GM19043 (cell line): ENCODE measurements at regions not wholly inside any gene's neighbourhood (a gene's known extent, or its start where the extent isn't known, plus 50 kb on each side); places are given as distances from the start of the nearest gene placed in this dataset.
"Not testable (repeated sequence)": the region's sequence is repeated elsewhere in the genome, so short reads cannot be mapped to it uniquely, and the experiment has no call there.

Source experiments
- ATAC-seq: cut with Tn5 transposase; IDR thresholded peaks from one replicate; pipeline ENCODE4 v1.9.1; 2021; ENCODE audit warnings: low read depth; ENCODE audit not compliant: unreplicated experiment

GRCh38 chr21:8455279-8456128 lies 2065.9 kb upstream of the TPTE start:
- not testable (repeated sequence) for ATAC-seq

DNA sequence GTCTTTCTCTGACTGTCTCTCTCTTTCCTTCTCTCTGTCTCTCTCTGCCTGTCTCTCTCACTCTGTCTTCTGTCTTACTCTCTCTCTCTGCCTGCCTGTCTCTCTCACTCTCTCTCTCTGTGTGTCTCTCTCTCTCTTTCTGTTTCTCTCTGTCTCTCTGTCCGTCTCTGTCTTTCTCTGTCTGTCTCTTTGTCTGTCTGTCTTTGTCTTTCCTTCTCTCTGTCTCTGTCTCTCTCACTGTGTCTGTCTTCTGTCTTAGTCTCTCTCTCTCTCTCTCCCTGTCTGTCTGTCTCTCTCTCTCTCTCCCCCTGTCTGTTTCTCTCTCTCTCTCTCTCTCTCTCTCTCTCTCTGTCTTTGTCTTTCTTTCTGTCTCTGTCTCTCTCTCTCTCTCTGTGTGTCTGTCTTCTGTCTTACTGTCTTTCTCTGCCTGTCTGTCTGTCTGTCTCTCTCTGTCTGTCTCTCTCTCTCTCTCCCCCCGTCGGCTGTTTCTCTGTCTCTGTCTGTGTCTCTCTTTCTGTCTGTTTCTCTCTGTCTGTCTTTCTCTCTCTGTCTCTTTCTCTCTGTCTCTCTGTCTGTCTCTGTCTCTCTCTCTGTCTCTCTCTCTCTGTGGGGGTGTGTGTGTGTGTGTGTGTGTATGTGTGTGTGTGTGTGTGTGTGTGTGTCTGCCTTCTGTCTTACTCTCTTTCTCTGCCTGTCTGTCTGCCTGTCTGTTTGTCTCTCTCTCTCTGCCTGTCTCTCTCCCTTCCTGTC lies 2056.8 kb upstream of the TPTE start:
- not testable (repeated sequence) for ATAC-seq

- not testable (repeated sequence) for ATAC-seq
These were observed 2054.7 kb upstream of the TPTE start for GRCh38 chr21:8466642-8467041.
